HG02798 (cell line): ENCODE measurements at regions not wholly inside any gene's neighbourhood (a gene's known extent, or its start where the extent isn't known, plus 50 kb on each side); places are given as distances from the start of the nearest gene placed in this dataset.
"Not testable (repeated sequence)": the region's sequence is repeated elsewhere in the genome, so short reads cannot be mapped to it uniquely, and the experiment has no call there.

Experiments used
- ATAC-seq: cut with Tn5 transposase; IDR thresholded peaks from one replicate; pipeline ENCODE4 v1.9.1; 2021; ENCODE audit warnings: mild to moderate bottlenecking; ENCODE audit not compliant: unreplicated experiment, poor library complexity

DNA sequence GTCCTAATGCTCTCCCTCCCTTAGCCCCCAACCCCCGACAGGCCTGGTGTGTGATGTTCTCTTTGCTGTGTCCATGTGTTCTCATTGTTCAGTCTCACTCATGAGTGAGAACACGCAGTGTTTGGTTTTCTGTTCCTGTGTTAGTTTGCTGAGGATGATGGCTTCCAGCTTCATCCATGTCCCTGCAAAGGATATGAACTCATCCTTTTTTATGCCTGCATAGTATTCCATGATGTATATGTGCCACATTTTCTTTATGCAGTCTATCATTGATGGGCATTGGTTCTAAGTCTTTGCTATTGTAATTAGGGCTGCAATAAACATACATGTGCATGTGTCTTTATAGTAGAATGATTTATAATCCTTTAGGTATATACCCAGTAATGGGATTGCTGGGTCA is 184.7 kb upstream of the AHR start:
- not testable (repeated sequence) for ATAC-seq

DNA sequence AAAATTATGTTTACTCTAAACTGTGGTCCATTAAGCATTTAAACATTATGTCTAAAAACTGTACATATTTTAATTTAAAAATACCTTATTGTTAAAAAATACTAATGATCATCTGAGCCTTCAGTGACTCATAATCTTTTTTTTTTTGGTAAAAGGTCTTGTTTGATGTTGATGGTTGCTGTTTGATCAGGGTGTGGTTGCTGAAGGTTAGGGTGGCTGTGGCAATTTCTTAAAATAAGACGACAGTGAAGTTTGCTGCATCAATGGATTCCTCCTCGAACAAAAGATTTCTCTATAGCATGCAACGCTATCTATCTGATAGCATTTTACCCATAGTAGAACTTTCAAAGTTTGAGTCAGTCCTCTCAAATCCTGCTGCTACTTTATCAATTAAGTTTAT is 180.0 kb upstream of the AHR start:
- no peak for ATAC-seq

DNA sequence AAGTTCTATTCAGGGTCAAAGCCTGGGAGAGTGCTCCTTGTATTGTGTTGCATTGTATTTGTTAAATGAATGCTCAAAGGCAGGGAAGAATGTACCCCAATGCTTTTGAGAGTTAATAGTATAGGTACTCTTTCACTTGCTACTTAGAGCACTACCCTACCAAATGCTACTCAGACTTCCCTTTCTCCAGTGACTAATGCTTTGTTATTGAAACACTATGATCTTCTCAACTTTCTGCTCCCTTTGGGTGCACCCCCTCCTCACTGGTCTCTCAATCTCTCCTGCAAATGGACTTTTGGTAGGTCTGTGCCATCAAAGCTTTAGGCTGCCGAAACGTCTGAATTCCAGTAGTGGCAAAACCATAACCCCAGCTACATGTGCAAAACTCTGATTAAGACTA is 177.7 kb upstream of the AHR start:
- ATAC-seq, result no peak

DNA sequence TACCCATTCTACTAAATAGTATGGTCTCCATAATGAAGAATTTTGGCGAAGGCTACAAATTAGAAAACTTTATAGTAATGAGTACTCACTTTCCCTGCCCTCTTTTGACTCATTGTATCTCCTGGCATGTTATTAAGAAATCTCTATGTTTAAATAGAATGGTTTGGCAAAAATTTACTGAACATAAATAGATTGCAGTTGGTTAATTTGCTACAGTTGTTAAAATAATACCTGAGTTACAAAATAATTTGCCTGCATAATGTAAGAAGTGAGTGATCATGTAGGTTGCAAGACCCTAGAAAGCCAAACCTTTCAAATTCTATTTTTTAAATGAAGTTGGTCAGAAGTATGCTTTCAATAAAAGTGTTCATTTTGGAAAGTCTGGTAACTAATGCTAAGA is 176.8 kb upstream of the AHR start:
- ATAC-seq, result no peak

DNA sequence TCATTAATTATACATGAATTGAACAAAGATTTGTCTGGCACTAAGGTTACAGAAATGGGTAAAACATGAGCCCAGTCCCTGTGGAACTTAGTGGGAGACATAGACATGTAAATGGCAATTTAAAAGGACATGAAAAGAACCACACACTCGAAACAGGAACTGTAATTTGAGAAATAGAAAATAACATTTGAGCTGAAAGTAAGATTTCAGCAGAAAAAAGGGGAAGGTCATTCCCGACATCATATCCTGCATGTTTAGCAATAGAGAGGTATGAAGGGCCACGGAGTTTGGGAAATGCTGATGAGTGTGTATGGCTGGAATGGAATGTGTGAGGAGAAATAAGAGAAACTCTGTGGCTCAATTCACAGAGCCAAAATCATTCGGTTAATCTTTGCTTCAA is 175.4 kb upstream of the AHR start:
- peak; percentile 46 for ATAC-seq

DNA sequence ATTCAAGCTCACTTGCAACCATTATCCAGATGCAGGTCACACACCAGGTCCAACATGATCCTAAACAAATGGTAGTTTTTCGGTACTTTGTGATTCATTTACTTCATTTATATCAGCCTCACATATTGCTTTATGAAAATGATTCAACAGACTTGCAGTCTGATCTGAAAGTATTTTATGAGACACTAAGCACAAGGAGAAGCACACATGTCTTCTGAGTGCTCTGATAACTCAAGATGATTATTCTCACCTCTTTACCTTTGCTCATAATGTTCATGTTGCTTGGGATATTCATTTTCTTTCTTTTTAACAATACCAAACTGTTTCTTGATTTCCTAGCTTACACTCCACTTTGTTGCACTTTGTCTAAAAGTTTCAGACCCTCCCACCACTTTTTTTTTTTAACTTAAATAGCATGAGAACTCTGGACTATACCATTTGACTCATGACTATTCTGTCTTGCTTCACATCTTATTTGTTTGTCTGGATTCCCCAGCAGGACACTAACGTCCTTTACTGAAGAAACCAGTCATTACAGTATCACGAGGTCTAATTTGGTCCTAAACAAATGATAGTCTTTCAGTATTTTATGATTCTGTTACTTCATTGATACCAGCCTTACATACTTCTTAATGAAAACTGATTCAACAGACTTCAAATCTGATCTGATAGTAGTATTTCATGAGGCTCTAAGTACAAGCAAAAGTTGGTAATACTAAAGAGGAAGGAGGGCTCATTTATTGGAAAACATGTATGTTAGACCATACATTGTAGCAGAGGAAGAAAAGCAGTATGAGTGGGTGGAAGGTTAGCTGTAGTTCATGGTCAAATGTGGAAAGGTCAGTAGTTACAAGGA is 171.8 kb upstream of the AHR start:
- peak; percentile 81 for ATAC-seq

DNA sequence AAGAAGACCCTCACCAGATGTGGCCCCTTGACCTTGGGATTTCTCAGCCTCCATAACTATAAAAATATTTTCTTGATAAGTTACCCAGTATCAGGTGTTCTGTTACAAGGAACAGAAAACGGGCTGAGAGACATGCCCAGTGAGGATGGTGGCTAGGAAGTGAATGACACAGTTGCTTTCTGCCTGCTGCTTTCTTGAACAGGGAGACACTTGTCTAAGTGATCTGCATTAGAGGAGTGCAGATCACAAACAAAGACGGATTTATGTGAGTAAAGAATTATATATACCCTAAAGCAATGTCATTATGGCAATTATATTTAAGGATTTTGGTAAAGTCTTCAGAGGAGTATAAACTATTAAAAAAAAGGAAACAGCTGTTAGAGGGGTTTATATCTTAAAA is 169.2 kb upstream of the AHR start:
- no peak for ATAC-seq

DNA sequence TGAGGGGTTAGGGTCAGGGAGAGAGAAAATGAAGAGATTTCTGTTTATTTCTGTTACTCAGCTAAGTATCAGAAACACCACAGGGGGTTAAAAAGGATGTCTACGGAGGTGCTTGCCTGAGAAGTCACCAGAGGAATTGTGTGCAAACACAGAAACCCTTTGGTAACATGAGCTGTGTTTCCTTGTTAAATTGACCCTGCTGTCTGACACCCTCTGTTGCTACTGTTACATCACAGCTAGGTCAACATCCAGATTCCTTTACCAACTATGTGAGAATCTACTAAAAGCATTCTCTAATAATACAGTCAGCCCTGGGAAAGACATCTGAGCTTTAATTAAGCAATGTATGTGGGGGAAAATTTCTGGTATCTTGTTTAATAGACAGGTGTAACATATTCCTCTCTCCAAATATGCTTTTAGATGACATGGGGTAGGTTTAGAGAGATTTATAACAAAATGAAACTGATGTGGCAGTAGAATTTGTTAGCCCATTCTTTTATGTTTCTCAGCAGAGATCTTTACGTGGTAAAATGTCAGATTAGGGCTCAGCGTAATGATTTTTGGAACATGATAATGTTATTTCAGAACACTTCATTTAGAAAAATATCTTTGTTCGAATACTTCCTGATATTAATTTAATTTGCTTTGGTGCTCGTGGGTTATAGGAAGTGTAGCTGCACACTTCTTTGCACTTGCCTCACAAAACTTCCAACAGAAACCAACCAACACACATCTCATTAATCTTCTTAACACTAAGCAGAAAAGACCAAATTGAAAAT is 168.0 kb upstream of the AHR start:
- ATAC-seq, result no peak

DNA sequence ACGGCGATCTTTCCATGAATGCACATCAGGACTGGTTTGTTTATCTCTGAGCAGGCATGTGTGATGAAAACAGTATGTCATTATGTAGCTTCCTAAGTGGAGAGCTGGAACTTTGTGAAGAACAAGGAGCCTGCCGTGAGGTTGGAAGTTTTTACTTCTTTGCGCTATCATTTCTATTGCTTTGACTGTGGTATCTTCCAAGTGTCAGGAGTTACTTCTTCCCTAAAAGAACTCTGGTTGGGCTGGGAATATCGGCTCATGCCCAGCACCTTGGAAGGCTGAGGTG is 167.4 kb upstream of the AHR start:
- no peak for ATAC-seq

DNA sequence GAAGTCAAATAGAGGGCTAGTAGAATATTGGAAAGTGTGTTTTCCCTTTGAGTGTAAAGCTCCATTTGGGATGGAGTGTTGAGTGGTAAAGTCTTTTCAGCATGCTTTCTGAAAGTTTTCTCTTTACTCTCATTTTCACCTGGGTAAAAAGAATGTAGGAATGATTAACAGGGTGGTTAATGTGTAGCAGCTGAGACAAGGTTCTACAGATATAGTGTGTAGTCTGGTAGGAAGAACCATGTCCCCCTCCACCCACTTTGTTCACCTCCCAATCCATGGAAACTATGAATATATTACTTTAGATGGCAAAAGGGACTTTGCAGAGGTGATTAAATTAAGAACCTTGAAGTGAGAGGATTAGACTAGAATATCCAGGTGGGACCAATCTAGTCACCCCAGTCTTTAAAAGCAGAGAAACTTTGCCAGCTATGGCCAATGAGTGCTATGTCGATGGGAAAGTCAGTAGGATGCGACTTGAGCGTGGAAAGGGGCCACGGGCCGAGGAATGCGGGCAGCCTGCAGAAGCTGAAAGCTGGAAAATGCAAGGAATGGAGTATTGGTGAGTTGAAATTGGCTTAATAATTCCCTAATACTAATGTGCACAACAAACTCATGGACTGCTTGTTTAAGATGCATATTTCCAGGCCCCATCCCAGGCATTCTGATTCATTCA is 166.3 kb upstream of the AHR start:
- peak; percentile 43 for ATAC-seq

DNA sequence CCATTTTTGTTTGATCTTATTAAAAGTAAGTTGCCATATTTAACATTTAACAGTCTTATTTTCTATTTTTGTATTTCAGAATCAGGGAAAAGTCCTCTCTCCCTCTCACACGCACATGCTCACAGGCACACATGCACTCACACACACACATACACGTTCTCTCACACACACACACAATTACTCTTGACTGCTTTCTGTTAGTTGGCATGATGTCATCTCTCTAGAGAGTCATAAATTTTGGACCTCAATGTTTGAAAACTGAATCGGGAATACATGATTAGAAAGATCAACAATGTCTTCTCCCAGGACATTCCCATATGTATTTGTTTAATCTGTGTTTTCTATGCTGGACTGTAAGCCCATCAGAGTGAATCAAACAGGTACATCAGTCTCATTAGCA is 165.7 kb upstream of the AHR start:
- ATAC-seq, result no peak

DNA sequence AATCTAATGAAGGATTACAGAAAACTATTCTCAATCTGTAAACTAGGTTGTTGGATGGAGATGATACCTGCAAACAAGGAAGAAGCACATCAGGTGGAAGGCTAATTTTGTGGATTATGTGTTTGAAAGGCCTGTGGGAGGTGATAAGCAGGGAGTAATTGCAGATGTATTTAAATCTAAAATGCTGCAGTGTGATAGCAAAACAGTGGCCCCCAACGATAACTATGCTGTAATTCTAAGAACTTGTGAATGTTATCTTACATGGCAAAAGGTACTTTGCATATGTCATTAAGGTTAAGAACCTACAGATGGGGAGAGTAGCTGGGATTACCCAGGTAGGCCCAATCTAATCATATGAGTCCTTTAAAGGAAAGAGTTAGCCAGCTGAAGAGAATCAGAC is 164.5 kb upstream of the AHR start:
- ATAC-seq, result no peak

DNA sequence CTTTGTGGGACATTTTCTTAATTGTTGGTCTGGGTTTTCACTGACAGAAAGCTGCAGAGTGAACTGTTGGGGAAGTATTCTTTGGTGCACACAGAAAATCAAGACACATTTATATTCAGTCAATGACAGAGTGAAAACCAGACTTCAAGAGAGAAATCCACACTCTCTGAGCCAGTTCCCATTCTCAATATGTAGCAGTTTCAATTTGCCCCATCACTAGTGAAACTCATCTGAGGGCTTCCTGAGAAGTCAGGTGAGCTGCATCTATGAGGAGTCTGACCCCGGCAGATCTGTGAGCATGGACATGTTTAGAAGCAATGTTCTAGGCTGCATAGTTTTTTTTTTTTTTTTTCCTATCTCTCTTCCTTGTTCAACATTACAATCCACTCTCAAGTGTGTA is 163.7 kb upstream of the AHR start:
- ATAC-seq, result peak; percentile 89

DNA sequence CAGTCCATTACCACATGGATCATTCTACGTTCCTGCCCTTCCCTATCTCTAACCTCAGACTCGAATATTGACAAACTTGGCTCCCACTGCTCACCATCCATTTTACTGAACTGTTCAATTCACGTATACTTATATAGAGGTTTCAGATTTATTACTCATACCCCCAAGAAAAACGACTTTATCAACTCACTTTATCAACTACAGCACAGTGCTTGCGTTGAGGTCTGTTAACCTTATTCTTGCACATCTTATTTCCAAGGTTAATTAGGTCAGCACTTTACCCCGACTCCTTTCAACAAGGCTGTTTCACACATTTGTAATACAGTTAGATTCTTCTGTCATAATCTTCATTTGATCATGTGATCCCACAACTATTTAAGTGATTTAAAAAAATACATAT is 162.3 kb upstream of the AHR start:
- no peak for ATAC-seq

DNA sequence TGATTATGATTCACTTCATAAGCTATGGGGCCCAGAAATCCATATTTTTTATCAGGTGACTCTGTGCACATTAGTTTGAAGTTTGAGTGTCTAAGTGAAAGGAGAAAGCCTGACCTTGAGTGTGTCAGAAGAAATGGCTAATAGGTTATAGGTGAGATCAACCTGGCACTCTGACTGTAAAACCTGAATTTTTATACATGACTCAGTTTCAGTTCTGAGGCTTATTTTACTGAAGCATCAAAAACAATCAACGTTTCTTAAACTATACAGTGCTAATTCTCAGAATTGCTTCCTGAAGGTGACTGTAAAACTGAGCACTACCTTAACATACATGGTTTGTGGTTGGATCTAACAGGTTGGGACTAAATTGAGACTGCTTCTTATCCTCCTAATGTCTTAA is 159.4 kb upstream of the AHR start:
- no peak for ATAC-seq

DNA sequence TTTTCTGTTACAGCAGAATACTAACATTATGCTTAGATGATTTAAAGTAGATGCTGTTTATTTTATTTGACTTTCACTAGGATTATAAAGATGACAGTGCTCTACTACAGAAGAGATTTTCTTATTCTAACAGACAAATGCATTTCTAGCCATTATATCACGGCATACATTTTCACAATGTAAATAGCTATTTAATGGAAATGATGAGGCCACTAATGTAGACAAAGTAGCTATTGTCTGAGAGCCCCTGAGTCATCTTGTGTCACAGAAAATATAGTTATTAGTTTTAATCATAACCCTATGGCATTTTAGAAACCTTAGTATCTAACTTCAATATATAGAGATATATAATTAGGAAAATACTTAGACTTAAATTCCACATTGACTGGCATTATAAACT is 158.0 kb upstream of the AHR start:
- no peak for ATAC-seq

DNA sequence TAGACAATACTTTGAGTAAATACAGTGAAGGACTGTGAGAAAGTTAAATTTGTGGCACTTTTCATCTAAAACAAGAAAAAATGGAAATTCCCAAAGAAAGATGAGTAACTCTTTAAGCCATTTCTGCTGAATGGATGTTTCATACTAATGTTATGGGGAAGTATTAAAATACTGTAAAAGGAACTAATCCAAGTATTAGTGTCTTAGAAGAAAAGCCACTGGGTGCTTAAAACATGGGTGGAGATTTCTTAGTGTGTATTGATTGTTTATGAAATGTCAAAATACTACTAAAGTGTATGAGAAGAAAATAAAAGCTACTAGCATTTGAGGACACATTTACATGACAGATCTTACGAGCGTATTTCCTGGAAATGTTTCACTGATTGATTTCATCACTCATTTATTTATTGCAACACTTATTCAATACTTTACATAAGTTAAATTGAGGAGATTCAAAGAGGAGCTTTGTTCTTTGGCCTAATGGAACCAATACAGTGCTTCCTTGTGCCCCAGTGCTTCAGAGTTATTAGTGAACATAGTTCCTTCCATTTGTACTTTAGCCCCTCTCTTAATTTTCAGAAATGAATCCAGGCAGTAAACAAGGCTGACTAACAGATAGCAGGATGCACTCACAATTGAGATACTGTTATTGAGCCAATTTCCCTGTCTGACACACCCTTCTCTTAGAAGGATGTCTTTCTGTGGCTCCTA is 155.5 kb upstream of the AHR start:
- no peak for ATAC-seq

DNA sequence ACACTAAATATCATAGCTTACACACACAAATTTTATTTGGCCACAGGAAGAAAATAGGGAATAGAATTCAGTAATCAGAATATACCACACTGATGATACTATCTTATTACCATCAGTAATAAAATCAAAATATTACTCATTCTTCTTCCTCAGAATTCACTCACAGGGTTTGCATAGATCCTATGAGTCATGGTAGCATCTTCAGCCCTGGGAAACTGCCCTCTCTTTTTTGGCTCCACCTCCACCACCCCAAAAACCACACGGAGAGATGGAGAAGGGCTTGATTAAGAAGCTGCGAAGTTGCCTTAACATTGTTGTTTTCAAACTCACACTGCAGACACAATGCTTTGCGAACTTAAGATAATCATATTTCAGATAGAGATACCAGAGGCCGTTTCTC is 154.1 kb upstream of the AHR start:
- no peak for ATAC-seq

DNA sequence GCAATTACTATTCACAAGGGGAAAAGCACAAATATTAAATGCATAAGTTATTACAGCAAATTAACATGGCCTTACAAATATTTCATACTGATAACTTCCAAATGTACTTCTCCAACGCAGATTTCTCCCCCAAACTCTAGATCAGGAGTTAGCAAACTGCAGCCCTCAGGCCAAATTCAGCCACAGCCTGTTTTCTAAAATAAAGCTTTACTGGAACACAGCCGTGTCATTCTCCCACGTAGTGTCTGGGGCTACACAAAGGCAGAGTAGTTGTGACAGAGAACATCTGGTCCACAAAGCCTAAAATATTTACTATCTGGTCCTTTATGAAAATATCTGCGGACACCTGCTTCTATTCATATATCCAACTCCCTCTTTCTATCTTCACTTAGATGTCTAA is 151.8 kb upstream of the AHR start:
- no peak for ATAC-seq

DNA sequence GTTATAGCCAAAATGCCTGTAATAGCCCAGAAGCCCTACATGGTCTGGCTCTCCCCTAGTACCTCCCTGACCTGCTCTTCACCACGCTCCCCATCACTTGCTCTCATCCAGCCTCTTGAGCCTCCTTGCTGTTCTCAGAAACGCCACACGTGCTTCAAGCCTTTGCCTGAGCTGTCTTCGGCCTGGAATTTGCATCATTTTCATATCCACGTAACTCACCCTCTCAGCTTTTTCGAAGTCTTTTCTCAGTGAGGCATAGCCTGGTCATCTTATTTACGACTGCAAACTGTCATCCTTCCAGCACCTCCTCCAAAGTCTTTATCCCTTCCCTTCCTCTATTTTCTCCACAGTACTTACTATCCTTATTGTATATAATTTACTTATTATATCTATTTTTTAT is 151.0 kb upstream of the AHR start:
- ATAC-seq, result no peak

DNA sequence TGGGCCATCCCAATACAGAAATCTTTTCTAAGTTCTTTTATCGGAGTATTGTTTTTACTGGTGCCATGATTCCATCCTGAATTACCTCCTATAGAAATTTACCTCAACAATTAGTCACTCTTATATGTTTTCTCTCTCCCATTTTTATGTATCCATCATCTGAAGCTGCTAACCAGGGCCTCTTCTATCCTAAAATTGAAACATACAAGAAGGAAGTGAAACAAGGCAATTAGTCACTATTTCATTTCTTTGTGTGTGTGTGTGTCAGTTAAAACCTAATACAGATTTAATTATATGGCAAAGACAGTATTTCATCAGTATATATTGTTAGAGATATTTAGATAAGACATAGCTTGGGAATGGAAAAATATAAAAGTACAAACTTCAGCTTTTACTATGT is 148.4 kb upstream of the AHR start:
- peak; percentile 62 for ATAC-seq
